Cardiac fibroblast (primary cell): ENCODE measurements at regions not wholly inside any gene's neighbourhood (a gene's known extent, or its start where the extent isn't known, plus 50 kb on each side); places are given as distances from the start of the nearest gene placed in this dataset.
"Not testable (repeated sequence)": the region's sequence is repeated elsewhere in the genome, so short reads cannot be mapped to it uniquely, and the experiment has no call there.

Experiments used
- DNase-seq, 2 donors: peaks; one replicate each; pipeline versions ENCODE4 v3.0.0 to v3.0.0-alpha.2; 2010; ENCODE audit warnings: low read depth in 2 of 2
- H3K4me3 ChIP-seq, 2 donors: replicated peaks in 1 of 2; 1 replicate in 1 of 2; 2 replicates in 1 of 2; pipeline ENCODE4 v1.5.1; 2011; ENCODE audit warnings: low read depth in 2 of 2, low read length in 2 of 2, mild to moderate bottlenecking in 2 of 2, moderate library complexity in 1 of 2
- CTCF ChIP-seq: IDR thresholded peaks from one replicate; pipeline ENCODE4 v1.5.1; 2011; ENCODE audit warnings: low read depth, mild to moderate bottlenecking, low read length, inconsistent platforms

GRCh38 chr6:140731741-140732140 lies 1357.3 kb upstream of the CITED2 start:
- no peak overlapping the region for H3K4me3 ChIP-seq
- no peak for TF ChIP-seq CTCF
- peak; percentile 12 to 41 for DNase-seq

GRCh38 chr6:140729521-140729920 lies 1355.1 kb upstream of the CITED2 start:
- no peak overlapping the region for H3K4me3 ChIP-seq
- DNase-seq, result no peak
- TF ChIP-seq CTCF, result no peak

- H3K4me3 ChIP-seq, result no peak overlapping the region
- no peak for DNase-seq
- TF ChIP-seq CTCF, result no peak
Observed at GRCh38 chr6:140718021-140718420, 1343.6 kb upstream of the CITED2 start.

GRCh38 chr6:140713495-140713894 lies 1339.0 kb upstream of the CITED2 start:
- no peak for TF ChIP-seq CTCF
- no peak overlapping the region for H3K4me3 ChIP-seq
- no peak for DNase-seq

GRCh38 chr6:140711019-140711613 lies 1336.7 kb upstream of the CITED2 start:
- DNase-seq, result peak in 1 of 2 donors; percentile 10
- H3K4me3 ChIP-seq, result no peak overlapping the region
- TF ChIP-seq CTCF, result no peak

- peak in 1 of 2 donors; percentile 53 for DNase-seq
Observed at GRCh38 chr6:140708441-140708840, 1334.0 kb upstream of the CITED2 start.

GRCh38 chr6:140704008-140704407 lies 1329.6 kb upstream of the CITED2 start:
- not testable (repeated sequence) for H3K4me3 ChIP-seq, DNase-seq

More at GRCh38 chr6:140708441-140708840, 1334.0 kb upstream of the CITED2 start:
- H3K4me3 ChIP-seq, result no peak overlapping the region
- TF ChIP-seq CTCF, result no peak
